ENCODE measurements at regions not wholly inside any gene's neighbourhood (a gene's known extent, or its start where the extent isn't known, plus 50 kb on each side); places are given as distances from the start of the nearest gene placed in this dataset.

DNA sequence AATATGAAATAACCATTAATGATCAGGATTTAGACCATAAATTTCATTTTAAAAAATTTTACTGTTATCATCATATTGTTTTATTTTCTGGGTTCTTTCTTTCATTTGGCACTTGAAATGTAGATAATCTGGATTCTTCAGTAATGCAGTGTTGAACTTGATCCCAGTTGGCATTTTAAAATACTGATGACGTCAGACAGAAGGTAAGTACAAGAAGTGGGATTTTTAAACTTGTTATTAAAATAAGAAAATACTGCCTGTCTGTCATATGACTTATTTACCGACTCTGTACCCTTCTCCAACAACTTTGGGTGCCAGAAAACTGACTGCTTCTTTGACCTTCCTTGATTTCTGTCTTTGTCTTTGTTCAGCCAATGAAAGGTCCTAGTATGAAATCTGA, 415.1 kb upstream of the NEGR1 start:
- Mint-ChIP-seq H3K4me1 (ENCODE audit: low read depth) (no peaks in the 10 kb centered on the region), H3K36me3 (ENCODE audit: low read depth) (no peaks in the 10 kb centered on the region), H3K27me3 (ENCODE audit: low read depth) (no peaks in the 10 kb centered on the region), H3K27ac (no peak overlapping the region), H3K4me3 (no peak overlapping the region), H3K9me3 (no peaks in the 10 kb centered on the region)
- intact Hi-C loops (cut with micrococcal nuclease), result no loop called here
- CTCF ChIA-PET, result no interaction called here
- DNase-seq, result no peak

DNA sequence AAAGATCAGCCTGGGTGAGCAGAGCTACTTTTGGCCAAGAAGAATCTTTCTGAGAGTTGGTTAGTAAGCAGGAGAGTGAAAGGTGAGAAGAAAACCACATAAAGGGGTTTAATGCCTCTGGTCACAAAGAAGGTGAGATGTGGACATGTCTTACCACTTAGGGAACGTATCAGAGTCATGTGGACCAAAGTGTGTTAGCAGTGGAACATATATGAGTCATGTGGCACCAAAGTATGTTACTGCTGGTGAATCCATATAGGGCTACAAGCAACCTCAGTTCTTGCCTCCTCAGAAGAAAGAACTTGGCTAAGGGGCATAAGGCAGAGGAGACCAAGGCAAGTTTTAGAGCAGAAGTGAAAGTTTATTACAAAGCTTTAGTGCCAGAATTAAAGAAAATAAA, 411.6 kb upstream of the NEGR1 start:
- CTCF ChIA-PET, result no interaction called here
- no peaks in the 10 kb centered on the region for H3K4me1 Mint-ChIP-seq (ENCODE audit: low read depth)
- no peaks in the 10 kb centered on the region for H3K27me3 Mint-ChIP-seq (ENCODE audit: low read depth)
- no peaks in the 10 kb centered on the region for H3K9me3 Mint-ChIP-seq
- intact Hi-C loops (cut with micrococcal nuclease), result no loop called here
- no peak overlapping the region for H3K4me3 Mint-ChIP-seq
- H3K36me3 Mint-ChIP-seq (ENCODE audit: low read depth), result no peaks in the 10 kb centered on the region
- H3K27ac Mint-ChIP-seq, result no peak overlapping the region
- DNase-seq, result no peak

DNA sequence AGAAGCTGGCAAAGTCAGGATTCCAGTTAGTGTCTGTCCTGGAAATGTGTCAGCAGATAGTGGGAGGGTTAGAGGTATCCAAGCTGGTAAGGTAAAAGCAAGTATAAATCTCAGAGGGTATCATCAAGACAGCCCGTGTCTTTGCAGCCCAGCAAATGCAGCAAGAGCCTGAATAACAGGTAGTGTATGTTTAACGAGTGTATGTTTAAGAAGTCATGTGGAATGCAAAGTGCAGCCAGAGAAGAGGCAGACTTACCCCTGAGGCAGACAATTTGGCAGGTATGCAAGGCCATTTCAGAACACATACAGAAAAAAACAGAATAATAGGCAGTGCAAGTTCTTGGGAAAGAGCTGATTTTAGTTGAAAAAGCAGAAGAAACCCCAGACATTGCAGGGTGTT, 411.0 kb upstream of the NEGR1 start:
- intact Hi-C loops (cut with micrococcal nuclease), result no loop called here
- Mint-ChIP-seq H3K27ac (no peak overlapping the region), H3K36me3 (ENCODE audit: low read depth) (no peaks in the 10 kb centered on the region), H3K27me3 (ENCODE audit: low read depth) (no peaks in the 10 kb centered on the region), H3K9me3 (no peaks in the 10 kb centered on the region), H3K4me1 (ENCODE audit: low read depth) (no peaks in the 10 kb centered on the region), H3K4me3 (no peak overlapping the region)
- CTCF ChIA-PET, result no interaction called here
- DNase-seq, result no peak

DNA sequence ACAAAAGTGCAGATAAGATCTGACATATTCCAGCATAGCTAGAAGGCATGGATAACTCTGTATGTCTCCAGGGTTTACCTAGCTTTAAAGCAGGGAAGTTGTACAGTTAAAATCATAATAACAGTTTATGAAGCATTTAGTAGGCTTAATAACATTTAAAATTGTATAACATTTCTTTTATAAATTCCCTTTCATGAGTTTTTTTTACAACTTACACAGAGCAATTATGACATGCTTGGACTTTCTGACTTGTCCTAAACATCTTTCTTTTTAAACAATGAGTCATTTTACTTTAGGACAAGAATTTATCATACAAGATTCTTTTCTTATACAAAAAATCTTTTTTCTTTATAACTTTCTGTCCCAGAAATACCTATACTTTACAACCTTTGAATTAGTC, 408.5 kb upstream of the NEGR1 start:
- Mint-ChIP-seq H3K4me3 (no peak overlapping the region), H3K9me3 (peaks cover 2% of the 10 kb centered on the region), H3K27ac (no peak overlapping the region), H3K36me3 (ENCODE audit: low read depth) (no peaks in the 10 kb centered on the region), H3K27me3 (ENCODE audit: low read depth) (no peaks in the 10 kb centered on the region), H3K4me1 (ENCODE audit: low read depth) (no peaks in the 10 kb centered on the region)
- intact Hi-C loops (cut with micrococcal nuclease), result no loop called here
- CTCF ChIA-PET, result no interaction called here
- DNase-seq, result no peak

DNA sequence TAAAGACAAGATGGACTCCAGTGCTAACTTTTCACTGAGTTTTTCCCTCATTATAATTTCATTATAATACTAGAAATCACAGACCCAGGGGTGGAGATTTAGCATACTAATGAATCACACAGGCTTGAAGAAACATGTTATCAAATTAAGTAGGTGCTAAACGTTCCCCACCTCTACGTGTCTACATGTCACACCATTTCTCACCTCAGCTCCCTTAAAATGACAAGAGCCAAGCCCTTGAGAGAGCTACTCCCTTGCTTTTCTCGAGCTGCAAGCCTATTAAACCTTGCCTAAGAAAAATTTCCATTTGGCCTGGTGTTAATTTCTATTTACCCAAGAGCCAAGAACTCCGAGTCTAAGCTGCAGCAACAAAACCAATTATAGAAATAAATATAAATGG, 396.3 kb upstream of the NEGR1 start:
- H3K4me1 Mint-ChIP-seq (ENCODE audit: low read depth), result no peaks in the 10 kb centered on the region
- H3K36me3 Mint-ChIP-seq (ENCODE audit: low read depth), result no peaks in the 10 kb centered on the region
- H3K27ac Mint-ChIP-seq, result no peak overlapping the region
- H3K4me3 Mint-ChIP-seq, result no peak overlapping the region
- H3K9me3 Mint-ChIP-seq, result no peaks in the 10 kb centered on the region
- no peaks in the 10 kb centered on the region for H3K27me3 Mint-ChIP-seq (ENCODE audit: low read depth)
- intact Hi-C loops (cut with micrococcal nuclease), result no loop called here
- CTCF ChIA-PET, result no interaction called here
- DNase-seq, result no peak

DNA sequence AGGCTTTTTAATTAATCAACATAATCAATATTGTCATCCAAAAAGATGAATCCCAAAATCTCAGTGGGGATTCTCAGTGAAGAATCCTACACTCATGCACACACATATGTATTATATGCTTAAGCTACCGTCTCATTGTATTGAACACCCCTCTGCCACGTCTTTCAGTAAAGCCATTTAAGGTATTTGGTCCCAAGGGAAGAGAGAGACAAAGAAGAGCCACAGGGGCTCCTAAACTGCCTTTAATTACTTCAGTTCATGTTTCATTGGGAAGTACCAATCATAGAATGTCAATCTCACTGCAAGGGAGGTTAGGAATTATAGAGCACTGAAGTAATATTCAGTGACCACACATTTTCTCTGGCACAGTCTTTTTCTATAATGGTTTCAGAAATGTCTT, 388.6 kb upstream of the NEGR1 start:
- H3K9me3 Mint-ChIP-seq, result peaks cover 4% of the 10 kb centered on the region
- CTCF ChIA-PET, result no interaction called here
- no peaks in the 10 kb centered on the region for H3K27me3 Mint-ChIP-seq (ENCODE audit: low read depth)
- no peak overlapping the region for H3K27ac Mint-ChIP-seq
- H3K4me1 Mint-ChIP-seq (ENCODE audit: low read depth), result no peaks in the 10 kb centered on the region
- intact Hi-C loops (cut with micrococcal nuclease), result no loop called here
- no peak overlapping the region for H3K4me3 Mint-ChIP-seq
- no peak for DNase-seq
- no peaks in the 10 kb centered on the region for H3K36me3 Mint-ChIP-seq (ENCODE audit: low read depth)

DNA sequence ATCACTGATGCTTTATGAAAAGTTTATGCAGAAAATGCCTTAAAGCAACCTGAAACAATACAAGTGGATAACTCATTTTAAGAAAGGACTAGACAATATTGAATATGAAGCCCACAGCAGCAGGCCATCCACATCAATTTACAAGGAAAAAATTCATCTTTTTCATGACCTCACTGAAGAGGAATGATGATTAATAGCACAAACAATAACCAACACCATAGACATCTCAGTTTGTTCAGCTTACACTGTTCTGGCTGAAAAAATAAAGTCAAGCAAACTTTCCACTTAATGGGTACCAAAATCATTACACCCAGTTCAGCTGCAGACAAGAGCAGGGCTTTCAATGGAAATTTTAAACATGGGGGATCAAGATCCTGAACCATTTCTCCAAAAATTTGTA, 380.6 kb upstream of the NEGR1 start:
- Mint-ChIP-seq H3K36me3 (ENCODE audit: low read depth) (no peaks in the 10 kb centered on the region), H3K9me3 (peaks cover 2% of the 10 kb centered on the region), H3K27me3 (ENCODE audit: low read depth) (no peaks in the 10 kb centered on the region), H3K27ac (no peak overlapping the region), H3K4me3 (no peak overlapping the region), H3K4me1 (ENCODE audit: low read depth) (no peaks in the 10 kb centered on the region)
- CTCF ChIA-PET, result no interaction called here
- DNase-seq, result no peak
- intact Hi-C loops (cut with micrococcal nuclease), result no loop called here

DNA sequence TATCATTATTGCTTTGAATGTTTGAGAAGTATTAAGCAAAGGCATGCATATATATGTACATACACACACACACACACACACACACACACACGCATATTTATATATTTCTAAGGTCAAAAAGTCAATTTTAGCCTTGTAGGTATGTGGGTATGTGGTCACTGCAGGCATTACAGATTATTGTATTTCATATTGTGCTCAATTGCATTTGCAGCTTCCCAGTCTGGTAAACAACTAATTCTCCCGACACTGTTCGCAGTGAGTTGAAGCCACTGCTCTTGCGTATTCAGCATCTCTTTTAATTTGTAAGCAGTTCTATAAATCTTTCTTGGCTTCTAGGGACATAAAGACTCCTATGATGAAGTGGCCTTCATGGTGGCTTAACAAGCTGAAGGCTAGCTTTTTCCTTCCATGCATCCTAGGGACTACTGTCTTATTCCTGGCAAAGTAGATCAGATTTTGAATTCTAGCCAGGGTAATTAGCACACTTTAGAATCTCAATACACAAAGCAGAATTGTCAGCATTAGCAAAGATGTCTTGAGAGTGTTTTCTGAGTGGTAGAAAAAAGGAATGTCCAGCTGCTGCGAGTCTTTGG, 368.6 kb upstream of the NEGR1 start:
- Mint-ChIP-seq H3K27ac (no peak overlapping the region), H3K27me3 (ENCODE audit: low read depth) (no peaks in the 10 kb centered on the region), H3K4me3 (no peak overlapping the region), H3K4me1 (ENCODE audit: low read depth) (no peaks in the 10 kb centered on the region), H3K9me3 (no peaks in the 10 kb centered on the region), H3K36me3 (ENCODE audit: low read depth) (no peaks in the 10 kb centered on the region)
- DNase-seq, result no peak
- CTCF ChIA-PET, result no interaction called here
- intact Hi-C loops (cut with micrococcal nuclease), result no loop called here

DNA sequence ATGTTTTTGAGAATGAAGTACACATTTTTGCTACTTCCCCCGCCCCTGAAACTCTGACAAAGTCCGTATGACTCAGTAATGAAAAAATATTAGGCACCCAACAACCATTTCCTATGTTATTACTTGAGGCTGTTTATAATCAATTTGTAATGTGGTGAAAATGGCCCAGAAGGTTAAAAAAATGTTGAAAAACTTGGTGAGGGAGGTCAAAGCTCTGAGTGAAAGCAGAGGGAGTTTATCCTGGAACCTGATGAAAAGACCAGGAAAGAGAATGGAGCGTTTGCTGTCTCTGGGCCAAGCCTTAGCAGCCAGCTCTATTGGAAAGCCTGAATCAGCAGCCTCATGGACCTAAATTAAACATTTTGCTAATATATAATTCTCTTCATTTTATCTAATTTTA, 367.7 kb upstream of the NEGR1 start:
- DNase-seq, result no peak
- no peak overlapping the region for H3K27ac Mint-ChIP-seq
- intact Hi-C loops (cut with micrococcal nuclease), result no loop called here
- H3K9me3 Mint-ChIP-seq, result no peaks in the 10 kb centered on the region
- CTCF ChIA-PET, result no interaction called here
- no peak overlapping the region for H3K4me3 Mint-ChIP-seq
- no peaks in the 10 kb centered on the region for H3K27me3 Mint-ChIP-seq (ENCODE audit: low read depth)
- no peaks in the 10 kb centered on the region for H3K4me1 Mint-ChIP-seq (ENCODE audit: low read depth)
- H3K36me3 Mint-ChIP-seq (ENCODE audit: low read depth), result no peaks in the 10 kb centered on the region

DNA sequence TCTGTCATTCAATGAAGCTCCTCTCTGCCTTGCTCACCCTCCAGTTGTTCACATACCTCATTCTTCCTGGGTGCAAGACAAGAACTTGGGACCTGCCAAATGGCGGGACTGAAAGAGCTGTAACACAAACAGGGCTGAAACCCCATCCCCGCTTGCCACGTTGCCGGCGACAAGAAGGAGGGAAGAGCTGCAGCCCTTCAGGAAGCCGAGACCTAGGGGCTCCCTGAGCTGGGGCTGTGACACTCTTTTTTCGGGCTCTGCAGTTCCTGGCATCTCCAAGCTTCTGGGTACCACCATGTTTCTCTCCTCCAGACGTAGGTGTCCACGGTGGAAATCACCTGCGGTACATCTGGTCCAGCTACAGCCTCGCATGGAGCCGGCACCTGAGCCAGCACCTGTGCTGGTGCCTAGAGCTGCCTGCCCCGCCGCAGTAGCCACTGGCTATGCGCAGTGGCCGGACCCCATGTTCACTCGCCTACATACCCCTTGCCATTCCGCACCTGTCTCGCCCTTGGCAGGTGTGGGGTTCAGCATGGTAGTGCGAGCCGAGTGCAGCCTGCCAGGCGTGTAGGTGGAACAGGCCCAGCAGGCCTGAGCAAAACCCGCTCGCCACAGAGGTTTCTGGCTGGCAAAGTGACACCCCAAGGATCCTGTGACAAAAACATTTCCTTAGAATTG, 367.0 kb upstream of the NEGR1 start:
- Mint-ChIP-seq H3K36me3 (ENCODE audit: low read depth) (no peaks in the 10 kb centered on the region), H3K27me3 (ENCODE audit: low read depth) (no peaks in the 10 kb centered on the region), H3K27ac (no peak overlapping the region), H3K4me1 (ENCODE audit: low read depth) (no peaks in the 10 kb centered on the region), H3K4me3 (no peak overlapping the region), H3K9me3 (no peaks in the 10 kb centered on the region)
- CTCF ChIA-PET, result no interaction called here
- no peak for DNase-seq
- intact Hi-C loops (cut with micrococcal nuclease), result no loop called here

DNA sequence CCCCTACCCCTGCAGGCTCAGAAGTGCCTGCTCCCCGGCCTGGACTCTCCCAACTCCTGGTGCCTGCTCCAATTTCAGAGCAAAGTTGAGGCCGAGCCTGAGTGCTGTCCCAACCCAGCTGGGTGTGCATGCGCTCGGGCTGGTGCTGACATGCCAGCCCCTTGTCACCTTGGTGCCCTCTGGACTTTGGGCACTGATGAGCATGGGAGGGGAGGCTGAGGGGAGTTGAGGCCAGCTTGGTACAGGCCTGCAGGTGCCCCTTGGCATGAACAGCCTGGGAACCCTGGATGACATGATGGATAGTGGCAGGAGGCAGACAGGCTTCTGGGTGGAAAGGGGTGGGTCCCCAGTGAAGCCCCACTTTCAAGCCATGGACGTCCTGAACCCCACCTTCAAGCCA, 366.1 kb upstream of the NEGR1 start:
- CTCF ChIA-PET, result no interaction called here
- Mint-ChIP-seq H3K4me1 (ENCODE audit: low read depth) (no peaks in the 10 kb centered on the region), H3K36me3 (ENCODE audit: low read depth) (no peaks in the 10 kb centered on the region), H3K27me3 (ENCODE audit: low read depth) (no peaks in the 10 kb centered on the region), H3K4me3 (no peak overlapping the region), H3K9me3 (no peaks in the 10 kb centered on the region), H3K27ac (no peak overlapping the region)
- intact Hi-C loops (cut with micrococcal nuclease), result no loop called here
- no peak for DNase-seq

DNA sequence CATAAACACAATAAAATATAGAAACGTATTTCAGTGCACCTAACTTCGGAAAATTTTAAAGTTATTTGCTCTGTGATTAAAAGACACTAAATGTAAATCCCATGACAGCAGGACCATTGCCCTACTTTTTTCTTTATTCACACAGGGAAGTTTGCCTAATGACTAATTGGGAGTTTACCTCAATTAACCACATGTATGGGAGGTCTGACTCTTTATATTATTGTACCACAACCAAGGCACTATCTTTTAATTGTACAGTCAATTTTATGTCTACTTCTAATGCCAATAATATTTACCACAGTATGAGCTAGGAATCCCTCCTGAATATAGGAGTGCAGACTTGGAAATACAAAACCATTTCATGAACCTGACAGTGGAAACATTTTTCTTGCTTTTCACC, 360.8 kb upstream of the NEGR1 start:
- no peaks in the 10 kb centered on the region for H3K36me3 Mint-ChIP-seq (ENCODE audit: low read depth)
- H3K27me3 Mint-ChIP-seq (ENCODE audit: low read depth), result no peaks in the 10 kb centered on the region
- no peaks in the 10 kb centered on the region for H3K9me3 Mint-ChIP-seq
- intact Hi-C loops (cut with micrococcal nuclease), result no loop called here
- H3K27ac Mint-ChIP-seq, result no peak overlapping the region
- no peak for DNase-seq
- CTCF ChIA-PET, result no interaction called here
- no peaks in the 10 kb centered on the region for H3K4me1 Mint-ChIP-seq (ENCODE audit: low read depth)
- no peak overlapping the region for H3K4me3 Mint-ChIP-seq

DNA sequence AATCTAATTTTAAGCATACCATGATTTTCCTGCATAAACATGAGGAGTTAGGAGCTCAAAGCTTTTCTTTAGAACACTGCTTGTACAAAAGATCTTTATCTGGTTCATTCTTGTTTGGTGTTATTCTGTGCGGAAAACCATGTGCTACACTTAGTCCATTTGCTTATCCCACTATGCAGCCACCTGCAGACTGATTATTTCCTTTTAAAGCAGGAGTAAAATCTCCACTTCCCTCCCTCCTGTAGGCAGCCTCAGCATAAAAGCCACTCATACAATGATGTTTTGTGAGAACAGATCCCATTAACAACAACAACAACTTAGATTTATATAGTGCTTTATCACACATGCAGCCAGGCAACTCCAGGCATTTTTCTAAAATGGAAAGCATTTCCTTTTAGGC, 355.3 kb upstream of the NEGR1 start:
- H3K27me3 Mint-ChIP-seq (ENCODE audit: low read depth), result no peaks in the 10 kb centered on the region
- H3K9me3 Mint-ChIP-seq, result no peaks in the 10 kb centered on the region
- no peak for DNase-seq
- CTCF ChIA-PET, result no interaction called here
- H3K36me3 Mint-ChIP-seq (ENCODE audit: low read depth), result no peaks in the 10 kb centered on the region
- H3K4me3 Mint-ChIP-seq, result no peak overlapping the region
- intact Hi-C loops (cut with micrococcal nuclease), result no loop called here
- H3K4me1 Mint-ChIP-seq (ENCODE audit: low read depth), result no peaks in the 10 kb centered on the region
- H3K27ac Mint-ChIP-seq, result no peak overlapping the region

All from activated naive CD4-positive, alpha-beta T cell treated with anti-CD3 and anti-CD28 coated beads for 36 hours (primary cell).